Esophagus muscularis mucosa (tissue), 3 donors: ENCODE measurements at regions not wholly inside any gene's neighbourhood (a gene's known extent, or its start where the extent isn't known, plus 50 kb on each side); places are given as distances from the start of the nearest gene placed in this dataset.

ENCODE experiments used
- POLR2A ChIP-seq: fragments of 450-650 bp; IDR thresholded peaks from one replicate; pipeline ENCODE4 v1.6.1; 2017; ENCODE audit warnings: antibody characterized with exemption, moderate library complexity, mild to moderate bottlenecking, low read depth
- POLR2AphosphoS5 ChIP-seq, 2 donors: sonication (generic); formaldehyde crosslinking; IDR thresholded peaks; one replicate each; pipeline ENCODE4 v1.6.1; 2017; ENCODE audit warnings: antibody characterized with exemption in 2 of 2
- TF ChIP-seq, protein P1 (sequence below), 3 experiments: fragments of 200-600 bp in 2 of 3; fragments of 450-650 bp in 1 of 3; sonication (generic) in 2 of 3; IDR thresholded peaks; one replicate each; pipeline ENCODE4 v1.5.1; 2017 to 2019; ENCODE audit warnings: antibody characterized with exemption in 3 of 3, mild to moderate bottlenecking in 2 of 3, moderate library complexity in 1 of 3

DNA sequence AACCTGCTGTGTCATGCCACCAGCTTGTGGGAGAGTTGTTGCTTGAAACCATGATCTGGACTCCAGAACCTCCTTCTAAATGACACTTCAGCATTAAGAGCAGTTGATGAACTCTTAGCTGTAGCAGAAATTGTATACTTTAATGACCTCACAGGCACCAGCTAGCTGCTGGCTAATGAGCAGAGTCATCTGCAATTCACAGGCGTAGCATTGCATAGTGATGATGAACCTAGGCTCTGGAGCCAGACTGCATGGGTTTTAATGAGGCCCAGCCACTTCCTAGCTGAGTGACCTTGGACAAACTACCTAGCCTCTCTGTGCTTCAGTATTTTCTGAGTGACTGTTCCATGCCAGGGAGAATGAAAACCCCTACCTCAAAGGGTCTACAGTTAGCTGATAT, 407.1 kb downstream of the LMO4 start:
- TF ChIP-seq POLR2AphosphoS5 (IDR thresholded peaks at IDR 0.05) (no peak), POLR2A (no peak)
- TF ChIP-seq, protein P1, sequence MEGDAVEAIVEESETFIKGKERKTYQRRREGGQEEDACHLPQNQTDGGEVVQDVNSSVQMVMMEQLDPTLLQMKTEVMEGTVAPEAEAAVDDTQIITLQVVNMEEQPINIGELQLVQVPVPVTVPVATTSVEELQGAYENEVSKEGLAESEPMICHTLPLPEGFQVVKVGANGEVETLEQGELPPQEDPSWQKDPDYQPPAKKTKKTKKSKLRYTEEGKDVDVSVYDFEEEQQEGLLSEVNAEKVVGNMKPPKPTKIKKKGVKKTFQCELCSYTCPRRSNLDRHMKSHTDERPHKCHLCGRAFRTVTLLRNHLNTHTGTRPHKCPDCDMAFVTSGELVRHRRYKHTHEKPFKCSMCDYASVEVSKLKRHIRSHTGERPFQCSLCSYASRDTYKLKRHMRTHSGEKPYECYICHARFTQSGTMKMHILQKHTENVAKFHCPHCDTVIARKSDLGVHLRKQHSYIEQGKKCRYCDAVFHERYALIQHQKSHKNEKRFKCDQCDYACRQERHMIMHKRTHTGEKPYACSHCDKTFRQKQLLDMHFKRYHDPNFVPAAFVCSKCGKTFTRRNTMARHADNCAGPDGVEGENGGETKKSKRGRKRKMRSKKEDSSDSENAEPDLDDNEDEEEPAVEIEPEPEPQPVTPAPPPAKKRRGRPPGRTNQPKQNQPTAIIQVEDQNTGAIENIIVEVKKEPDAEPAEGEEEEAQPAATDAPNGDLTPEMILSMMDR (IDR thresholded peaks at IDR 0.05), result no peak
